Adipocyte (in vitro differentiated cells): ENCODE measurements at regions not wholly inside any gene's neighbourhood (a gene's known extent, or its start where the extent isn't known, plus 50 kb on each side); places are given as distances from the start of the nearest gene placed in this dataset.

Experiments used
- DNase-seq: peaks from one replicate; pipeline ENCODE4 v3.0.0-alpha.2; 2015; ENCODE audit warnings: low read depth
- H3K27me3 ChIP-seq: replicated peaks from 2 replicates; pipeline ENCODE4 v1.7.0; 2013; ENCODE audit warnings: mild to moderate bottlenecking, low read length, moderate library complexity; ENCODE audit not compliant: control insufficient read depth, insufficient read depth
- H3K36me3 ChIP-seq: 2 replicates; pipeline ENCODE4 v1.7.0; 2013; ENCODE audit warnings: low read length, mild to moderate bottlenecking, moderate library complexity; ENCODE audit not compliant: control insufficient read depth, insufficient read depth, severe bottlenecking
- H3K4me1 ChIP-seq: 2 replicates; pipeline ENCODE4 v1.7.0; 2013; ENCODE audit warnings: mild to moderate bottlenecking, low read length, moderate library complexity; ENCODE audit not compliant: control insufficient read depth, insufficient read depth
- H3K4me3 ChIP-seq: 2 replicates; pipeline ENCODE4 v1.7.0; 2013; ENCODE audit warnings: mild to moderate bottlenecking, low read length, moderate library complexity
- H3K9ac ChIP-seq: 2 replicates; pipeline ENCODE4 v1.7.0; 2013; ENCODE audit warnings: mild to moderate bottlenecking, low read length, moderate library complexity
- H3K9me3 ChIP-seq: 2 replicates; pipeline ENCODE4 v1.7.0; 2013; ENCODE audit warnings: mild to moderate bottlenecking, low read length, moderate library complexity; ENCODE audit not compliant: control insufficient read depth

- H3K9me3 ChIP-seq = peaks cover 4% of the 10 kb centered on the region
- no peaks in the 10 kb centered on the region for H3K4me1 ChIP-seq
- no peak for DNase-seq
- H3K36me3 ChIP-seq = no peaks in the 10 kb centered on the region
- peaks cover 27% of the 10 kb centered on the region for H3K27me3 ChIP-seq
- no peak overlapping the region for H3K9ac ChIP-seq
- no peak overlapping the region for H3K4me3 ChIP-seq
These were observed 677.9 kb downstream of the MATN1 start for GRCh38 chr1:30045304-30046090.

GRCh38 chr1:30044656-30045144, 678.7 kb downstream of the MATN1 start:
- no peaks in the 10 kb centered on the region for H3K4me1 ChIP-seq
- H3K9ac ChIP-seq = no peak overlapping the region
- H3K9me3 ChIP-seq = peaks cover 4% of the 10 kb centered on the region
- no peaks in the 10 kb centered on the region for H3K36me3 ChIP-seq
- no peak for DNase-seq
- peaks cover 23% of the 10 kb centered on the region for H3K27me3 ChIP-seq
- no peak overlapping the region for H3K4me3 ChIP-seq

- Histone ChIP-seq H3K9ac (no peak overlapping the region), H3K4me3 (no peak overlapping the region), H3K4me1 (no peaks in the 10 kb centered on the region), H3K9me3 (peaks cover 4% of the 10 kb centered on the region), H3K36me3 (no peaks in the 10 kb centered on the region), H3K27me3 (peaks cover 19% of the 10 kb centered on the region)
- no peak for DNase-seq
These were observed 679.5 kb downstream of the MATN1 start for GRCh38 chr1:30043731-30044408.

GRCh38 chr1:30043256-30043655, 680.1 kb downstream of the MATN1 start:
- Histone ChIP-seq H3K4me1 (no peaks in the 10 kb centered on the region), H3K27me3 (peaks cover 13% of the 10 kb centered on the region), H3K9me3 (peaks cover 4% of the 10 kb centered on the region), H3K36me3 (no peaks in the 10 kb centered on the region), H3K9ac (no peak overlapping the region), H3K4me3 (no peak overlapping the region)
- DNase-seq = no peak

GRCh38 chr1:30042438-30043147, 680.8 kb downstream of the MATN1 start:
- Histone ChIP-seq H3K27me3 (peaks cover 13% of the 10 kb centered on the region), H3K4me1 (no peaks in the 10 kb centered on the region), H3K9me3 (peaks cover 4% of the 10 kb centered on the region), H3K9ac (no peak overlapping the region), H3K4me3 (no peak overlapping the region), H3K36me3 (no peaks in the 10 kb centered on the region)
- no peak for DNase-seq

- no peak overlapping the region for H3K4me3 ChIP-seq
- H3K36me3 ChIP-seq = no peaks in the 10 kb centered on the region
- H3K9ac ChIP-seq = no peak overlapping the region
- peaks cover 4% of the 10 kb centered on the region for H3K9me3 ChIP-seq
- peaks cover 15% of the 10 kb centered on the region for H3K27me3 ChIP-seq
- no peaks in the 10 kb centered on the region for H3K4me1 ChIP-seq
- no peak for DNase-seq
These were observed 681.5 kb downstream of the MATN1 start for GRCh38 chr1:30041741-30042437.

- H3K36me3 ChIP-seq = no peaks in the 10 kb centered on the region
- H3K27me3 ChIP-seq = peaks cover 14% of the 10 kb centered on the region
- H3K9me3 ChIP-seq = peaks cover 4% of the 10 kb centered on the region
- no peak overlapping the region for H3K9ac ChIP-seq
- no peaks in the 10 kb centered on the region for H3K4me1 ChIP-seq
- no peak overlapping the region for H3K4me3 ChIP-seq
- no peak for DNase-seq
These were observed 683.0 kb downstream of the MATN1 start for GRCh38 chr1:30040081-30041019.

GRCh38 chr1:30039354-30040080, 683.9 kb downstream of the MATN1 start:
- Histone ChIP-seq H3K27me3 (peaks cover 20% of the 10 kb centered on the region), H3K9me3 (peaks cover 4% of the 10 kb centered on the region), H3K9ac (no peak overlapping the region), H3K36me3 (no peaks in the 10 kb centered on the region), H3K4me3 (no peak overlapping the region), H3K4me1 (no peaks in the 10 kb centered on the region)
- DNase-seq = no peak

GRCh38 chr1:30038134-30039025, 685.0 kb downstream of the MATN1 start:
- Histone ChIP-seq H3K9me3 (peaks cover 4% of the 10 kb centered on the region), H3K4me1 (no peaks in the 10 kb centered on the region), H3K4me3 (no peak overlapping the region), H3K9ac (no peak overlapping the region), H3K27me3 (peaks cover 21% of the 10 kb centered on the region), H3K36me3 (no peaks in the 10 kb centered on the region)
- no peak for DNase-seq
